Esophagus muscularis mucosa (tissue), 4 donors: ENCODE measurements at regions not wholly inside any gene's neighbourhood (a gene's known extent, or its start where the extent isn't known, plus 50 kb on each side); places are given as distances from the start of the nearest gene placed in this dataset.

Source experiments
- EP300 ChIP-seq: sonication (generic); formaldehyde crosslinking; IDR thresholded peaks from one replicate; pipeline ENCODE4 v1.6.1; 2017; ENCODE audit warnings: antibody characterized with exemption
- POLR2A ChIP-seq: fragments of 450-650 bp; IDR thresholded peaks from one replicate; pipeline ENCODE4 v1.6.1; 2017; ENCODE audit warnings: antibody characterized with exemption, moderate library complexity, mild to moderate bottlenecking, low read depth
- POLR2AphosphoS5 ChIP-seq, 2 donors: sonication (generic); formaldehyde crosslinking; IDR thresholded peaks; one replicate each; pipeline ENCODE4 v1.6.1; 2017; ENCODE audit warnings: antibody characterized with exemption in 2 of 2
- TF ChIP-seq, protein P1 (sequence below), 3 experiments: fragments of 200-600 bp in 2 of 3; fragments of 450-650 bp in 1 of 3; sonication (generic) in 2 of 3; IDR thresholded peaks; one replicate each; pipeline ENCODE4 v1.5.1; 2017 to 2019; ENCODE audit warnings: antibody characterized with exemption in 3 of 3, mild to moderate bottlenecking in 2 of 3, moderate library complexity in 1 of 3

GRCh38 chr5:2460098-2460497 is 291.4 kb downstream of the IRX2 start:
- no peak for TF ChIP-seq POLR2A
- TF ChIP-seq, protein P1, sequence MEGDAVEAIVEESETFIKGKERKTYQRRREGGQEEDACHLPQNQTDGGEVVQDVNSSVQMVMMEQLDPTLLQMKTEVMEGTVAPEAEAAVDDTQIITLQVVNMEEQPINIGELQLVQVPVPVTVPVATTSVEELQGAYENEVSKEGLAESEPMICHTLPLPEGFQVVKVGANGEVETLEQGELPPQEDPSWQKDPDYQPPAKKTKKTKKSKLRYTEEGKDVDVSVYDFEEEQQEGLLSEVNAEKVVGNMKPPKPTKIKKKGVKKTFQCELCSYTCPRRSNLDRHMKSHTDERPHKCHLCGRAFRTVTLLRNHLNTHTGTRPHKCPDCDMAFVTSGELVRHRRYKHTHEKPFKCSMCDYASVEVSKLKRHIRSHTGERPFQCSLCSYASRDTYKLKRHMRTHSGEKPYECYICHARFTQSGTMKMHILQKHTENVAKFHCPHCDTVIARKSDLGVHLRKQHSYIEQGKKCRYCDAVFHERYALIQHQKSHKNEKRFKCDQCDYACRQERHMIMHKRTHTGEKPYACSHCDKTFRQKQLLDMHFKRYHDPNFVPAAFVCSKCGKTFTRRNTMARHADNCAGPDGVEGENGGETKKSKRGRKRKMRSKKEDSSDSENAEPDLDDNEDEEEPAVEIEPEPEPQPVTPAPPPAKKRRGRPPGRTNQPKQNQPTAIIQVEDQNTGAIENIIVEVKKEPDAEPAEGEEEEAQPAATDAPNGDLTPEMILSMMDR (IDR thresholded peaks at IDR 0.05), result no peak
- no peak for TF ChIP-seq POLR2AphosphoS5 (IDR thresholded peaks at IDR 0.05)
- no peak for TF ChIP-seq EP300
